B cell (primary cell): ENCODE measurements at regions not wholly inside any gene's neighbourhood (a gene's known extent, or its start where the extent isn't known, plus 50 kb on each side); places are given as distances from the start of the nearest gene placed in this dataset.

ENCODE experiments used
- ATAC-seq: fragments of 200-7000 bp; cut with Tn5 transposase; one replicate; pipeline ENCODE4 v1.10.0; 2021; ENCODE audit warnings: low read depth, mild to moderate bottlenecking, moderate number of reproducible peaks, moderate library complexity
- CTCF ChIA-PET: fragments of 350-600 bp; sonication (Branson Sonifier 250); formaldehyde crosslinking; loops from one replicate; lab custom pipeline; 2021; ENCODE audit warnings: antibody characterized with exemption, inconsistent platforms; lab: Charles Lee
- POLR2A ChIA-PET: fragments of 350-600 bp; sonication (Branson Sonifier 250); formaldehyde crosslinking; loops from one replicate; lab custom pipeline; 2021; ENCODE audit warnings: antibody characterized with exemption; lab: Charles Lee
- DNase-seq: peaks from one replicate; pipeline ENCODE4 v3.0.0; 2013
- H2AFZ ChIP-seq: 2 replicates; pipeline ENCODE4 v1.6.1; 2012; ENCODE audit warnings: mild to moderate bottlenecking, low read depth, low read length; ENCODE audit not compliant: insufficient read depth, poor library complexity, severe bottlenecking
- H3K27ac ChIP-seq, 2 donors: 1 replicate in 1 of 2; 2 replicates in 1 of 2; pipeline ENCODE4 v1.5.1; 2012 to 2013; ENCODE audit warnings: low read length in 2 of 2, mild to moderate bottlenecking in 2 of 2, moderate library complexity in 1 of 2
- H3K27me3 ChIP-seq, 4 experiments: fragments of 200-600 bp in 1 of 4; sonication (generic) in 1 of 4; replicated peaks in 1 of 4; 1 replicate in 2 of 4; 2 replicates in 2 of 4; pipeline versions ENCODE4 v1.6.1 to v1.7.0; 2013 to 2016; ENCODE audit warnings: low read length in 3 of 4, mild to moderate bottlenecking in 2 of 4, mixed read lengths in 1 of 4, moderate library complexity in 1 of 4; ENCODE audit not compliant: insufficient read depth in 4 of 4, control insufficient read depth in 3 of 4; ENCODE audit errors: control extremely low read depth in 1 of 4
- H3K36me3 ChIP-seq, 2 experiments: replicated peaks in 1 of 2; 1 replicate in 1 of 2; 2 replicates in 1 of 2; pipeline versions ENCODE4 v1.6.1 to v1.7.1; 2013; ENCODE audit warnings: low read length in 1 of 2; ENCODE audit not compliant: insufficient read depth in 2 of 2, control insufficient read depth in 1 of 2; ENCODE audit errors: control extremely low read depth in 1 of 2, extremely low read depth in 1 of 2
- H3K4me1 ChIP-seq, 2 donors: fragments of 200-600 bp in 1 of 2; sonication (generic) in 1 of 2; 1 replicate in 1 of 2; 2 replicates in 1 of 2; pipeline versions ENCODE4 v1.5.1 to v1.6.1; 2013 to 2017; ENCODE audit warnings: low read length in 2 of 2; ENCODE audit not compliant: control insufficient read depth in 2 of 2, insufficient read depth in 2 of 2
- H3K4me2 ChIP-seq: replicated peaks from 2 replicates; pipeline ENCODE3; 2012; ENCODE audit warnings: mild to moderate bottlenecking, low read depth, low read length; ENCODE audit not compliant: poor library complexity, severe bottlenecking
- H3K4me3 ChIP-seq, 5 experiments: fragments of 200-600 bp in 1 of 5; sonication (generic) in 1 of 5; 1 replicate in 3 of 5; 2 replicates in 2 of 5; pipeline versions ENCODE4 v1.5.1 to v1.7.0; 2011 to 2016; ENCODE audit warnings: low read length in 4 of 5, mild to moderate bottlenecking in 4 of 5, low read depth in 2 of 5, control low read depth in 1 of 5, moderate library complexity in 1 of 5; ENCODE audit not compliant: insufficient read depth in 1 of 5; ENCODE audit errors: control extremely low read depth in 1 of 5, extremely low read depth in 1 of 5
- H3K79me2 ChIP-seq: fragments of 200-600 bp; sonication (generic); one replicate; pipeline ENCODE4 v1.6.0; 2016; ENCODE audit warnings: low read length; ENCODE audit not compliant: control insufficient read depth, insufficient read depth
- H3K9ac ChIP-seq: fragments of 200-600 bp; sonication (generic); 2 replicates; pipeline ENCODE4 v1.6.1; 2017; ENCODE audit warnings: mild to moderate bottlenecking, low read length, moderate library complexity
- H3K9me3 ChIP-seq, 3 donors: one replicate each; pipeline versions ENCODE4 v1.6.1 to v1.7.1; 2013; ENCODE audit warnings: low read length in 2 of 3; ENCODE audit not compliant: control insufficient read depth in 2 of 3, insufficient read depth in 1 of 3; ENCODE audit errors: control extremely low read depth in 1 of 3
- H4K20me1 ChIP-seq: 2 replicates; pipeline ENCODE4 v1.6.0; 2012; ENCODE audit warnings: mild to moderate bottlenecking, low read length; ENCODE audit not compliant: insufficient read depth, control insufficient read depth, poor library complexity, severe bottlenecking
- H3K27ac Mint-ChIP-seq: one replicate; pipeline ENCODE4 v1.8.0; 2021; ENCODE audit warnings: mixed read lengths
- H3K27me3 Mint-ChIP-seq: one replicate; pipeline ENCODE4 v1.8.0; 2021; ENCODE audit warnings: mixed read lengths
- H3K4me1 Mint-ChIP-seq: one replicate; pipeline ENCODE4 v1.8.0; 2021; ENCODE audit warnings: mixed read lengths
- H3K4me3 Mint-ChIP-seq: one replicate; pipeline ENCODE4 v1.8.0; 2021; ENCODE audit warnings: mixed read lengths
- H3K9me3 Mint-ChIP-seq: one replicate; pipeline ENCODE4 v1.8.0; 2022; ENCODE audit warnings: mixed read lengths; ENCODE audit not compliant: insufficient read depth
- CTCF ChIP-seq: fragments of 200-600 bp; IDR thresholded peaks from one replicate; pipeline ENCODE4 v1.8.0; 2022; ENCODE audit warnings: antibody characterized with exemption, mild to moderate bottlenecking
- EZH2 ChIP-seq: IDR thresholded peaks from 2 replicates; pipeline ENCODE4 v1.6.1; 2012; ENCODE audit warnings: borderline replicate concordance, low read depth, mild to moderate bottlenecking, moderate library complexity, low read length; ENCODE audit not compliant: insufficient read depth, poor library complexity, severe bottlenecking
- WGBS: methylation state at CpG from one replicate; pipeline ENCODE4 v1.1.5; 2013; ENCODE audit warnings: missing lambda C conversion rate; ENCODE audit not compliant: insufficient coverage; 5-methylcytosine and 5-hydroxymethylcytosine counted together
- intact Hi-C: fragments of 100-400 bp; cut with micrococcal nuclease; formaldehyde crosslinking; loops from one replicate; pipeline ENCODE4 v1.10.0; 2022

- Histone ChIP-seq H3K4me3 (no peak overlapping the region), H3K4me1 (peaks cover 4 to 9% of the 10 kb centered on the region in 2 donors), H4K20me1 (no peaks in the 10 kb centered on the region), H3K27me3 (no peaks in the 10 kb centered on the region), H2AFZ (no peak overlapping the region), H3K9me3 (peaks cover 0 to 3% (median 2%) of the 10 kb centered on the region in 3 donors), H3K36me3 (no peaks in the 10 kb centered on the region), H3K79me2 (no peaks in the 10 kb centered on the region), H3K27ac (no peak overlapping the region), H3K4me2 (no peak overlapping the region), H3K9ac (no peak overlapping the region)
- ChIA-PET CTCF (interaction anchor here (0.9 kb wide), 1 partner anchor 188 kb away, joined by 3 read pairs; no protein-coding TSS in a partner anchor), POLR2A (no interaction called here)
- peak; percentile 99 for ATAC-seq
- Mint-ChIP-seq H3K9me3 (peaks cover 2% of the 10 kb centered on the region), H3K27ac (peak overlapping the region; percentile 34), H3K4me1 (peaks cover 18% of the 10 kb centered on the region), H3K27me3 (no peaks in the 10 kb centered on the region), H3K4me3 (peak overlapping the region; percentile 7)
- no peak for TF ChIP-seq EZH2
- TF ChIP-seq CTCF, result no peak
- DNase-seq, result peak; percentile 71
- WGBS, result 41% methylated on average over 2 of the region's 2 CpGs
- intact Hi-C loops, result loop anchor here (10.0 kb wide), 1 partner anchor 168 kb away; no protein-coding TSS in a partner anchor
Measured at GRCh38 chr4:101527188-101527587, 179.9 kb upstream of the PPP3CA start.

- H3K4me3 ChIP-seq, result no peak overlapping the region
- Mint-ChIP-seq H3K27ac (no peak overlapping the region), H3K4me3 (no peak overlapping the region), H3K9me3 (no peaks in the 10 kb centered on the region), H3K27me3 (no peaks in the 10 kb centered on the region), H3K4me1 (no peaks in the 10 kb centered on the region)
- no peaks in the 10 kb centered on the region for H3K4me1 ChIP-seq
- no peaks in the 10 kb centered on the region for H3K36me3 ChIP-seq
- H2AFZ ChIP-seq, result no peak overlapping the region
- H3K79me2 ChIP-seq, result no peaks in the 10 kb centered on the region
- DNase-seq (no peak), ATAC-seq (no peak)
- POLR2A ChIA-PET, result no interaction called here
- H3K9me3 ChIP-seq, result no peaks in the 10 kb centered on the region
- H4K20me1 ChIP-seq, result no peaks in the 10 kb centered on the region
- H3K9ac ChIP-seq, result no peak overlapping the region
- no peak overlapping the region for H3K27ac ChIP-seq
- CTCF ChIA-PET, result no interaction called here
- H3K4me2 ChIP-seq, result no peak overlapping the region
- TF ChIP-seq CTCF, result no peak
- no peak for TF ChIP-seq EZH2
- intact Hi-C loops, result no loop called here
- no peaks in the 10 kb centered on the region for H3K27me3 ChIP-seq
Measured at GRCh38 chr4:101515566-101515965, 168.2 kb upstream of the PPP3CA start.
